ENCODE measurements at regions not wholly inside any gene's neighbourhood (a gene's known extent, or its start where the extent isn't known, plus 50 kb on each side); places are given as distances from the start of the nearest gene placed in this dataset.
"Not testable (repeated sequence)": the region's sequence is repeated elsewhere in the genome, so short reads cannot be mapped to it uniquely, and the experiment has no call there.

GRCh38 chr10:29001801-29002200 is 287.1 kb upstream of the LYZL1 start:
- no peak for TF ChIP-seq EP300 (IDR thresholded peaks at IDR 0.05)
- TF ChIP-seq POLR2A (IDR thresholded peaks at IDR 0.05) = no peak
- TF ChIP-seq CTCF (IDR thresholded peaks at IDR 0.05) = no peak
- no peak for TF ChIP-seq POLR2AphosphoS5 (IDR thresholded peaks at IDR 0.05)
- no peaks in the 10 kb centered on the region for H3K27me3 ChIP-seq
- no peak overlapping the region for H3K4me3 ChIP-seq
- DNase-seq (no peak), ATAC-seq (ENCODE audit: low FRiP score in 2 of 2) (no peak)
- no peaks in the 10 kb centered on the region for H3K36me3 ChIP-seq
- no peaks in the 10 kb centered on the region for H3K4me1 ChIP-seq
- H3K27ac ChIP-seq = no peak overlapping the region
- WGBS, 2 donors = 89 to 95% methylated on average over 6 of the region's 6 CpGs
- no peaks in the 10 kb centered on the region for H3K9me3 ChIP-seq

GRCh38 chr10:29003014-29003413 is 285.9 kb upstream of the LYZL1 start:
- 96 to 100% methylated on average over 5 of the region's 5 CpGs for WGBS, 2 donors
- not testable (repeated sequence) for H3K9me3 ChIP-seq; H3K4me3 ChIP-seq; H3K36me3 ChIP-seq; ATAC-seq (ENCODE audit: low FRiP score in 2 of 2); DNase-seq; H3K27ac ChIP-seq; H3K4me1 ChIP-seq; H3K27me3 ChIP-seq

- Histone ChIP-seq H3K4me3 (no peak overlapping the region), H3K9me3 (no peaks in the 10 kb centered on the region), H3K4me1 (no peaks in the 10 kb centered on the region), H3K36me3 (no peaks in the 10 kb centered on the region), H3K27ac (no peak overlapping the region), H3K27me3 (no peaks in the 10 kb centered on the region)
- DNase-seq (no peak), ATAC-seq (ENCODE audit: low FRiP score in 2 of 2) (no peak)
- no peak for TF ChIP-seq EP300 (IDR thresholded peaks at IDR 0.05)
- TF ChIP-seq CTCF (IDR thresholded peaks at IDR 0.05) = no peak
- no peak for TF ChIP-seq POLR2AphosphoS5 (IDR thresholded peaks at IDR 0.05)
- TF ChIP-seq POLR2A (IDR thresholded peaks at IDR 0.05) = no peak
- WGBS, 2 donors = 79 to 92% methylated on average over 8 of the region's 8 CpGs
These were observed 282.9 kb upstream of the LYZL1 start for GRCh38 chr10:29005988-29006387.

- no peak overlapping the region for H3K27ac ChIP-seq
- H3K27me3 ChIP-seq = no peaks in the 10 kb centered on the region
- DNase-seq (no peak), ATAC-seq (ENCODE audit: low FRiP score in 2 of 2) (no peak)
- no peak overlapping the region for H3K4me3 ChIP-seq
- H3K9me3 ChIP-seq = no peaks in the 10 kb centered on the region
- no peaks in the 10 kb centered on the region for H3K36me3 ChIP-seq
- no peaks in the 10 kb centered on the region for H3K4me1 ChIP-seq
- TF ChIP-seq CTCF (IDR thresholded peaks at IDR 0.05) (no peak), POLR2AphosphoS5 (IDR thresholded peaks at IDR 0.05) (no peak), EP300 (IDR thresholded peaks at IDR 0.05) (no peak), POLR2A (IDR thresholded peaks at IDR 0.05) (no peak)
- 95 to 97% methylated on average over 9 of the region's 9 CpGs for whole genome bisulfite sequencing, 2 donors
These were observed 281.5 kb upstream of the LYZL1 start for GRCh38 chr10:29007370-29007747.

GRCh38 chr10:29007748-29008610 is 280.9 kb upstream of the LYZL1 start:
- Histone ChIP-seq H3K36me3 (no peaks in the 10 kb centered on the region), H3K4me1 (no peaks in the 10 kb centered on the region), H3K4me3 (no peak overlapping the region), H3K27me3 (no peaks in the 10 kb centered on the region), H3K27ac (no peak overlapping the region), H3K9me3 (no peaks in the 10 kb centered on the region)
- no peak for TF ChIP-seq CTCF (IDR thresholded peaks at IDR 0.05)
- no peak for TF ChIP-seq POLR2AphosphoS5 (IDR thresholded peaks at IDR 0.05)
- no peak for TF ChIP-seq EP300 (IDR thresholded peaks at IDR 0.05)
- TF ChIP-seq POLR2A (IDR thresholded peaks at IDR 0.05) = no peak
- no peak for DNase-seq
- WGBS, 2 donors = 70 to 76% methylated on average over 10 of the region's 10 CpGs
- no peak for ATAC-seq (ENCODE audit: low FRiP score in 2 of 2)
